A549 (cell line): ENCODE measurements at regions not wholly inside any gene's neighbourhood (a gene's known extent, or its start where the extent isn't known, plus 50 kb on each side); places are given as distances from the start of the nearest gene placed in this dataset.
"Not testable (repeated sequence)": the region's sequence is repeated elsewhere in the genome, so short reads cannot be mapped to it uniquely, and the experiment has no call there.

Experiments
- ATAC-seq, 2 experiments: fragments of 200-7000 bp in 1 of 2; fragments of >200 bp in 1 of 2; cut with Nextera tagmentation in 1 of 2; cut with Tn5 transposase in 1 of 2; 3 replicates each; pipeline versions ENCODE4 v1.8.0 to v1.9.1; 2018 to 2020; ENCODE audit warnings: mild to moderate bottlenecking in 1 of 2, moderate library complexity in 1 of 2
- CTCF ChIA-PET: fragments of 300-600 bp; sonication (Branson Sonifier 250); formaldehyde crosslinking; extraction: SDS; loops from one replicate; lab custom pipeline; 2021; ENCODE audit warnings: antibody characterized with exemption, inconsistent platforms; lab: Yijun Ruan, JAX
- POLR2A ChIA-PET: fragments of 350-600 bp; formaldehyde crosslinking; extraction: SDS; loops from one replicate; lab custom pipeline; 2021; ENCODE audit warnings: antibody characterized with exemption, inconsistent platforms; lab: Yijun Ruan, JAX
- DNase-seq, 2 experiments: peaks; one replicate each; pipeline versions ENCODE4 v3.0.0 to v3.0.0-alpha.2; 2011 to 2016; ENCODE audit warnings: low read depth in 1 of 2, low spot score in 1 of 2
- FAIRE-seq: peaks from 2 replicates; lab custom pipeline; 2011; peaks lifted over from hg19 to GRCh38; lab: Jason Lieb, UNC
- H3K27ac ChIP-seq, 2 experiments: fragments of >200 bp; sonication (Bioruptor Twin); formaldehyde crosslinking; 3 replicates each; pipeline ENCODE4 v1.5.1; 2016 to 2017
- H3K4me1 ChIP-seq: fragments of >200 bp; sonication (Bioruptor Twin); formaldehyde crosslinking; 3 replicates; pipeline ENCODE4 v1.6.1; 2016
- H3K4me2 ChIP-seq: fragments of >200 bp; sonication (Bioruptor Twin); formaldehyde crosslinking; 3 replicates; pipeline ENCODE4 v1.6.1; 2016
- H3K4me3 ChIP-seq: fragments of >200 bp; sonication (Bioruptor Twin); formaldehyde crosslinking; 3 replicates; pipeline ENCODE4 v1.5.1; 2016
- H3K9me3 ChIP-seq: fragments of >200 bp; sonication (Bioruptor Twin); formaldehyde crosslinking; 3 replicates; pipeline ENCODE4 v1.6.1; 2016
- ATOH8 ChIP-seq: fragments of 250-450 bp; sonication (Bioruptor Pico); IDR thresholded peaks from 2 replicates; pipeline ENCODE4 v1.5.0; 2020; ENCODE audit warnings: low read depth, mild to moderate bottlenecking, moderate library complexity
- CBX8 ChIP-seq: fragments of 200-600 bp; sonication (generic); IDR thresholded peaks from 2 replicates; pipeline ENCODE4 v1.6.1; 2016
- CEBPB ChIP-seq, 2 experiments: fragments of >200 bp in 1 of 2; sonication (Bioruptor Twin) in 1 of 2; formaldehyde crosslinking in 1 of 2; IDR thresholded peaks; 2 replicates each; pipeline ENCODE4 v1.6.1; 2012 to 2016
- CTCF ChIP-seq: fragments of >200 bp; sonication (Bioruptor Twin); formaldehyde crosslinking; IDR thresholded peaks from 3 replicates; pipeline ENCODE4 v1.5.1; 2016
- FOSL2 ChIP-seq, 2 experiments: fragments of 450-650 bp in 1 of 2; fragments of >200 bp in 1 of 2; sonication (Bioruptor Twin) in 1 of 2; formaldehyde crosslinking; IDR thresholded peaks; 2 replicates each; pipeline versions ENCODE4 v1.5.0 to v1.6.1; 2016 to 2020; ENCODE audit warnings: mild to moderate bottlenecking in 1 of 2, moderate library complexity in 1 of 2
- GATA3 ChIP-seq: IDR thresholded peaks from 2 replicates; pipeline ENCODE4 v1.6.1; 2012; ENCODE audit warnings: borderline replicate concordance
- HOXA7 ChIP-seq: fragments of 250-450 bp; sonication (Bioruptor Pico); IDR thresholded peaks from 2 replicates; pipeline ENCODE4 v1.5.0; 2020; ENCODE audit warnings: mild to moderate bottlenecking, moderate library complexity
- HOXB5 ChIP-seq: fragments of 250-450 bp; sonication (Bioruptor Pico); IDR thresholded peaks from 2 replicates; pipeline ENCODE4 v1.5.0; 2020; ENCODE audit warnings: mild to moderate bottlenecking, moderate library complexity
- JUN ChIP-seq, 2 experiments: fragments of >200 bp; sonication (Bioruptor Twin); formaldehyde crosslinking; IDR thresholded peaks; 2 replicates in 1 of 2; 3 replicates in 1 of 2; pipeline ENCODE4 v1.6.1; 2016 to 2017
- MAFK ChIP-seq: fragments of 450-650 bp; IDR thresholded peaks from 2 replicates; pipeline ENCODE4 v1.6.1; 2014; ENCODE audit not compliant: partially characterized antibody
- PHF8 ChIP-seq: fragments of 200-600 bp; sonication (generic); IDR thresholded peaks from 2 replicates; pipeline ENCODE4 v1.6.1; 2016; ENCODE audit warnings: low read depth, mild to moderate bottlenecking, antibody characterized with exemption, moderate library complexity, borderline replicate concordance
- RFX5 ChIP-seq: fragments of 450-650 bp; IDR thresholded peaks from 2 replicates; pipeline ENCODE4 v1.7.1; 2014; ENCODE audit warnings: antibody characterized with exemption, mild to moderate bottlenecking, moderate library complexity
- SMC3 ChIP-seq: fragments of >200 bp; sonication (Bioruptor Twin); formaldehyde crosslinking; IDR thresholded peaks from 3 replicates; pipeline ENCODE4 v1.6.1; 2018; ENCODE audit warnings: inconsistent platforms
- TP53 ChIP-seq: fragments of 250-450 bp; sonication (Bioruptor Pico); IDR thresholded peaks from 2 replicates; pipeline ENCODE4 v1.5.0; 2021; ENCODE audit warnings: mild to moderate bottlenecking, moderate library complexity
- ZC3H11A ChIP-seq: fragments of 450-650 bp; IDR thresholded peaks from 2 replicates; pipeline ENCODE4 v1.6.1; 2014; ENCODE audit warnings: antibody characterized with exemption, mild to moderate bottlenecking
- WGBS: methylation state at CpG from one replicate; pipeline ENCODE4 v1.1.6; 2017; ENCODE audit errors: missing lambda C conversion rate; 5-methylcytosine and 5-hydroxymethylcytosine counted together
- TF ChIP-seq, protein P1 (sequence below): fragments of 200-600 bp; sonication (generic); IDR thresholded peaks from 2 replicates; pipeline ENCODE4 v1.6.1; 2016; ENCODE audit warnings: antibody characterized with exemption, mild to moderate bottlenecking, moderate library complexity
- TF ChIP-seq, protein P2 (sequence below): fragments of 150-350 bp; IDR thresholded peaks from 2 replicates; pipeline ENCODE4 v1.6.1; 2014; ENCODE audit warnings: low read depth, mild to moderate bottlenecking, low read length
- TF ChIP-seq, protein P3 (sequence below): fragments of >200 bp; sonication (Bioruptor Twin); formaldehyde crosslinking; IDR thresholded peaks from 3 replicates; pipeline ENCODE4 v1.6.1; 2016
- TF ChIP-seq, protein P4 (sequence below): IDR thresholded peaks from 2 replicates; pipeline ENCODE4 v1.6.1; 2012
- TF ChIP-seq, protein P5 (sequence below): fragments of 450-650 bp; IDR thresholded peaks from 2 replicates; pipeline ENCODE4 v1.6.1; 2014; ENCODE audit warnings: antibody characterized with exemption

GRCh38 chr21:17397703-17398102, 115.1 kb upstream of the CXADR start:
- FAIRE-seq (no peak), ATAC-seq (no peak), DNase-seq (no peak)
- H3K4me2 ChIP-seq, result no peak overlapping the region
- ChIA-PET POLR2A (no interaction called here), CTCF (no interaction called here)
- no peaks in the 10 kb centered on the region for H3K4me1 ChIP-seq
- no peaks in the 10 kb centered on the region for H3K9me3 ChIP-seq
- TF ChIP-seq CEBPB (IDR thresholded peaks at IDR 0.05), result no peak
- no peak for TF ChIP-seq CTCF
- TF ChIP-seq TP53, result no peak
- no peak for TF ChIP-seq MAFK
- no peak for TF ChIP-seq ATOH8 (CRISPR knock-in tag)
- TF ChIP-seq, protein P1, sequence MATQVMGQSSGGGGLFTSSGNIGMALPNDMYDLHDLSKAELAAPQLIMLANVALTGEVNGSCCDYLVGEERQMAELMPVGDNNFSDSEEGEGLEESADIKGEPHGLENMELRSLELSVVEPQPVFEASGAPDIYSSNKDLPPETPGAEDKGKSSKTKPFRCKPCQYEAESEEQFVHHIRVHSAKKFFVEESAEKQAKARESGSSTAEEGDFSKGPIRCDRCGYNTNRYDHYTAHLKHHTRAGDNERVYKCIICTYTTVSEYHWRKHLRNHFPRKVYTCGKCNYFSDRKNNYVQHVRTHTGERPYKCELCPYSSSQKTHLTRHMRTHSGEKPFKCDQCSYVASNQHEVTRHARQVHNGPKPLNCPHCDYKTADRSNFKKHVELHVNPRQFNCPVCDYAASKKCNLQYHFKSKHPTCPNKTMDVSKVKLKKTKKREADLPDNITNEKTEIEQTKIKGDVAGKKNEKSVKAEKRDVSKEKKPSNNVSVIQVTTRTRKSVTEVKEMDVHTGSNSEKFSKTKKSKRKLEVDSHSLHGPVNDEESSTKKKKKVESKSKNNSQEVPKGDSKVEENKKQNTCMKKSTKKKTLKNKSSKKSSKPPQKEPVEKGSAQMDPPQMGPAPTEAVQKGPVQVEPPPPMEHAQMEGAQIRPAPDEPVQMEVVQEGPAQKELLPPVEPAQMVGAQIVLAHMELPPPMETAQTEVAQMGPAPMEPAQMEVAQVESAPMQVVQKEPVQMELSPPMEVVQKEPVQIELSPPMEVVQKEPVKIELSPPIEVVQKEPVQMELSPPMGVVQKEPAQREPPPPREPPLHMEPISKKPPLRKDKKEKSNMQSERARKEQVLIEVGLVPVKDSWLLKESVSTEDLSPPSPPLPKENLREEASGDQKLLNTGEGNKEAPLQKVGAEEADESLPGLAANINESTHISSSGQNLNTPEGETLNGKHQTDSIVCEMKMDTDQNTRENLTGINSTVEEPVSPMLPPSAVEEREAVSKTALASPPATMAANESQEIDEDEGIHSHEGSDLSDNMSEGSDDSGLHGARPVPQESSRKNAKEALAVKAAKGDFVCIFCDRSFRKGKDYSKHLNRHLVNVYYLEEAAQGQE, result no peak
- TF ChIP-seq GATA3, result no peak
- no peak for TF ChIP-seq PHF8
- TF ChIP-seq RFX5, result no peak
- TF ChIP-seq FOSL2 (IDR thresholded peaks at IDR 0.05), result no peak
- TF ChIP-seq FOSL2 (CRISPR knock-in tag; IDR thresholded peaks at IDR 0.05), result no peak
- TF ChIP-seq HOXA7, result no peak
- no peak overlapping the region for H3K4me3 ChIP-seq
- H3K27ac ChIP-seq, result no peak overlapping the region

- CTCF ChIA-PET, result interaction anchor here (1.7 kb wide), 1 partner anchor 187 kb away, joined by 5 read pairs; no protein-coding TSS in a partner anchor
- POLR2A ChIA-PET, H3K4me1 ChIP-seq, H3K27ac ChIP-seq, H3K4me3 ChIP-seq, H3K4me2 ChIP-seq, FAIRE-seq, H3K9me3 ChIP-seq, DNase-seq, ATAC-seq: not testable (repeated sequence)
- 46% methylated on average over 4 of the region's 4 CpGs for whole genome bisulfite sequencing
These were observed 113.9 kb upstream of the CXADR start for GRCh38 chr21:17398954-17399353.

GRCh38 chr21:17402937-17403336, 109.9 kb upstream of the CXADR start:
- WGBS, result 56% methylated on average over 3 of the region's 3 CpGs
- POLR2A ChIA-PET, result no interaction called here
- Histone ChIP-seq H3K4me1 (no peaks in the 10 kb centered on the region), H3K27ac (no peak overlapping the region), H3K4me2 (no peak overlapping the region), H3K9me3 (no peaks in the 10 kb centered on the region), H3K4me3 (no peak overlapping the region)
- no peak for TF ChIP-seq HOXB5 (CRISPR knock-in tag)
- peak; percentile 23 for TF ChIP-seq MAFK
- DNase-seq (no peak), ATAC-seq (no peak), FAIRE-seq (no peak)
- CTCF ChIA-PET, result no interaction called here

GRCh38 chr21:17406202-17406601, 106.6 kb upstream of the CXADR start:
- FAIRE-seq (no peak), DNase-seq (no peak), ATAC-seq (no peak)
- Histone ChIP-seq H3K4me1 (no peaks in the 10 kb centered on the region), H3K4me3 (no peak overlapping the region), H3K4me2 (no peak overlapping the region), H3K9me3 (no peaks in the 10 kb centered on the region), H3K27ac (no peak overlapping the region)
- ChIA-PET CTCF (no interaction called here), POLR2A (no interaction called here)
- 49% methylated on average over 4 of the region's 4 CpGs for WGBS
- TF ChIP-seq, protein P2, sequence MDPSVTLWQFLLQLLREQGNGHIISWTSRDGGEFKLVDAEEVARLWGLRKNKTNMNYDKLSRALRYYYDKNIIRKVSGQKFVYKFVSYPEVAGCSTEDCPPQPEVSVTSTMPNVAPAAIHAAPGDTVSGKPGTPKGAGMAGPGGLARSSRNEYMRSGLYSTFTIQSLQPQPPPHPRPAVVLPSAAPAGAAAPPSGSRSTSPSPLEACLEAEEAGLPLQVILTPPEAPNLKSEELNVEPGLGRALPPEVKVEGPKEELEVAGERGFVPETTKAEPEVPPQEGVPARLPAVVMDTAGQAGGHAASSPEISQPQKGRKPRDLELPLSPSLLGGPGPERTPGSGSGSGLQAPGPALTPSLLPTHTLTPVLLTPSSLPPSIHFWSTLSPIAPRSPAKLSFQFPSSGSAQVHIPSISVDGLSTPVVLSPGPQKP, result no peak
- TF ChIP-seq ZC3H11A (no peak), JUN (IDR thresholded peaks at IDR 0.05) (no peak), FOSL2 (IDR thresholded peaks at IDR 0.05) (no peak), FOSL2 (CRISPR knock-in tag; IDR thresholded peaks at IDR 0.05) (no peak), SMC3 (no peak), CBX8 (no peak), MAFK (no peak), TP53 (no peak)
- TF ChIP-seq, protein P3, sequence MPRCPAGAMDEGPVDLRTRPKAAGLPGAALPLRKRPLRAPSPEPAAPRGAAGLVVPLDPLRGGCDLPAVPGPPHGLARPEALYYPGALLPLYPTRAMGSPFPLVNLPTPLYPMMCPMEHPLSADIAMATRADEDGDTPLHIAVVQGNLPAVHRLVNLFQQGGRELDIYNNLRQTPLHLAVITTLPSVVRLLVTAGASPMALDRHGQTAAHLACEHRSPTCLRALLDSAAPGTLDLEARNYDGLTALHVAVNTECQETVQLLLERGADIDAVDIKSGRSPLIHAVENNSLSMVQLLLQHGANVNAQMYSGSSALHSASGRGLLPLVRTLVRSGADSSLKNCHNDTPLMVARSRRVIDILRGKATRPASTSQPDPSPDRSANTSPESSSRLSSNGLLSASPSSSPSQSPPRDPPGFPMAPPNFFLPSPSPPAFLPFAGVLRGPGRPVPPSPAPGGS, result no peak
- TF ChIP-seq, protein P4, sequence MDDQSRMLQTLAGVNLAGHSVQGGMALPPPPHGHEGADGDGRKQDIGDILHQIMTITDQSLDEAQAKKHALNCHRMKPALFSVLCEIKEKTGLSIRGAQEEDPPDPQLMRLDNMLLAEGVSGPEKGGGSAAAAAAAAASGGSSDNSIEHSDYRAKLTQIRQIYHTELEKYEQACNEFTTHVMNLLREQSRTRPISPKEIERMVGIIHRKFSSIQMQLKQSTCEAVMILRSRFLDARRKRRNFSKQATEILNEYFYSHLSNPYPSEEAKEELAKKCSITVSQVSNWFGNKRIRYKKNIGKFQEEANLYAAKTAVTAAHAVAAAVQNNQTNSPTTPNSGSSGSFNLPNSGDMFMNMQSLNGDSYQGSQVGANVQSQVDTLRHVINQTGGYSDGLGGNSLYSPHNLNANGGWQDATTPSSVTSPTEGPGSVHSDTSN, result no peak
- TF ChIP-seq, protein P5, sequence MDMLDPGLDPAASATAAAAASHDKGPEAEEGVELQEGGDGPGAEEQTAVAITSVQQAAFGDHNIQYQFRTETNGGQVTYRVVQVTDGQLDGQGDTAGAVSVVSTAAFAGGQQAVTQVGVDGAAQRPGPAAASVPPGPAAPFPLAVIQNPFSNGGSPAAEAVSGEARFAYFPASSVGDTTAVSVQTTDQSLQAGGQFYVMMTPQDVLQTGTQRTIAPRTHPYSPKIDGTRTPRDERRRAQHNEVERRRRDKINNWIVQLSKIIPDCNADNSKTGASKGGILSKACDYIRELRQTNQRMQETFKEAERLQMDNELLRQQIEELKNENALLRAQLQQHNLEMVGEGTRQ, result no peak
